ENCODE measurements at regions not wholly inside any gene's neighbourhood (a gene's known extent, or its start where the extent isn't known, plus 50 kb on each side); places are given as distances from the start of the nearest gene placed in this dataset.

GRCh38 chr20:39298121-39298520, 336.0 kb downstream of the DHX35 start:
- no peak for DNase-seq

GRCh38 chr20:39295301-39295700, 333.2 kb downstream of the DHX35 start:
- no peak for DNase-seq

- no peak for DNase-seq
Measured at GRCh38 chr20:39294137-39294725, 332.1 kb downstream of the DHX35 start.

- no peak for DNase-seq
Measured at GRCh38 chr20:39292193-39292736, 330.1 kb downstream of the DHX35 start.

- no peak for DNase-seq
Measured at GRCh38 chr20:39291301-39291700, 329.2 kb downstream of the DHX35 start.

GRCh38 chr20:39290575-39290974, 328.4 kb downstream of the DHX35 start:
- no peak for DNase-seq

- no peak for DNase-seq
Measured at GRCh38 chr20:39289831-39290230, 327.7 kb downstream of the DHX35 start.

- DNase-seq, result no peak
Measured at GRCh38 chr20:39289316-39289715, 327.2 kb downstream of the DHX35 start.

- DNase-seq, result no peak
Measured at GRCh38 chr20:39283464-39283863, 321.3 kb downstream of the DHX35 start.

GRCh38 chr20:39282619-39283092, 320.5 kb downstream of the DHX35 start:
- DNase-seq, result no peak

GRCh38 chr20:39280875-39281274, 318.7 kb downstream of the DHX35 start:
- DNase-seq, result no peak

GRCh38 chr20:39278230-39278788, 316.2 kb downstream of the DHX35 start:
- DNase-seq, result no peak

- DNase-seq, result no peak
Measured at GRCh38 chr20:39277185-39277584, 315.0 kb downstream of the DHX35 start.

- no peak for DNase-seq
Measured at GRCh38 chr20:39270837-39271604, 308.9 kb downstream of the DHX35 start.

- DNase-seq, result no peak
Measured at GRCh38 chr20:39269493-39270217, 307.5 kb downstream of the DHX35 start.

GRCh38 chr20:39268981-39269461, 306.9 kb downstream of the DHX35 start:
- no peak for DNase-seq

- DNase-seq, result no peak
Measured at GRCh38 chr20:39268491-39268951, 306.4 kb downstream of the DHX35 start.

- DNase-seq, result no peak
Measured at GRCh38 chr20:39266989-39267388, 304.8 kb downstream of the DHX35 start.

- no peak for DNase-seq
Measured at GRCh38 chr20:39264506-39265172, 302.5 kb downstream of the DHX35 start.

- no peak for DNase-seq
Measured at GRCh38 chr20:39263076-39263475, 300.9 kb downstream of the DHX35 start.

- DNase-seq, result no peak
Measured at GRCh38 chr20:39259808-39260207, 297.7 kb downstream of the DHX35 start.
